HG02678 (cell line): ENCODE measurements at regions not wholly inside any gene's neighbourhood (a gene's known extent, or its start where the extent isn't known, plus 50 kb on each side); places are given as distances from the start of the nearest gene placed in this dataset.
"Not testable (repeated sequence)": the region's sequence is repeated elsewhere in the genome, so short reads cannot be mapped to it uniquely, and the experiment has no call there.

ENCODE experiments used
- ATAC-seq: cut with Tn5 transposase; IDR thresholded peaks from one replicate; pipeline ENCODE4 v1.9.1; 2021; ENCODE audit warnings: mild to moderate bottlenecking, moderate library complexity; ENCODE audit not compliant: unreplicated experiment

DNA sequence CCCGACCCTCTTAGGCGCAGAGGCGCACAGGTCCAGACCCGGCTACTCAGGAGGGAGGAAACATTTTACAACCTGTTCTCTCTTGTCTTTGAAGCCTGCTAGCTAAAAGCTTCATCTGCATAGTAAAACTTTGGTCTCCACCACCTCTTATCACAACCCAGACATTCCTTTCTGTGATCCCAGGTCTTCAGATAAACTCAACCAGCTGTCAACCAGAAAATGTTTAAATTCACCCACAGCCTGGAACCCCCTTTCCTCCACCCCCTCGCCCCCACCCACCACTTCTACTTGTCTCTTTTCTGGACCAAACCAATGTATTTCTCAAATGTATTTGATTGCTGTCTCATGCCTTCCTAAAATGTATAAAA lies 169.1 kb upstream of the PRKX start:
- ATAC-seq = not testable (repeated sequence)

DNA sequence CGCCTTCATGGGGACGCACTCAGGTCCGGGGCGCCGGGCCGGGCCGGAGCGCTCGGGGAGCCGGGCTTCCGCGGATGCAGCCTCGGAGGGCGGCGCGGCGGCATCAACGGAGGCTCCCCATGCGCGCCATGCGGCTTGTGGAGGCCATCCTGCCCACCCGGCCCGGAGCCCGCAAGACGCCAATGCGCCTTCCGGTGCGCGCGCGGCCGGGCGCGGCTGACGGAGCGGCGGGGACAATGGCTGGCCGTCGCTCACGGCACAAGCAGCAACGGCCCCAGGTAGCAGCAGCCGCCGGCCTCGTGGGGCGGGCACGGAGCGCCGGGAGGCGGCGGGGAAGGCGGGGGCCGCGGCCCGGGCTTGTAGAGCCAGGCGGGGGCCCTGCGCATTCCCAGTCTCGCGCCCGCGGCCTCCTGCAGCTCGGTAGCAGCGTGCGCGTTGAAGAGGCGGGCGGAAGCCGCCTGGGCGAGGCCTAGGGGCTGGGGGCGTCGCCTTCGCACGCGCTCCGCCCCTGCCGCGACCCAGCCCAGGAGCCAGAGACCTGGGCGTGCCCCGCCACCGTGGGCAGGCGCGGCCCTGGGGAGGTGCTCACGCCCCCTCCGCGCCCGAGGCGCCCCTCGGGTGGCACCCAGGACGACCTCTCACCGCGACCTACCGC lies 168.6 kb upstream of the PRKX start:
- peak; percentile 98 for ATAC-seq

DNA sequence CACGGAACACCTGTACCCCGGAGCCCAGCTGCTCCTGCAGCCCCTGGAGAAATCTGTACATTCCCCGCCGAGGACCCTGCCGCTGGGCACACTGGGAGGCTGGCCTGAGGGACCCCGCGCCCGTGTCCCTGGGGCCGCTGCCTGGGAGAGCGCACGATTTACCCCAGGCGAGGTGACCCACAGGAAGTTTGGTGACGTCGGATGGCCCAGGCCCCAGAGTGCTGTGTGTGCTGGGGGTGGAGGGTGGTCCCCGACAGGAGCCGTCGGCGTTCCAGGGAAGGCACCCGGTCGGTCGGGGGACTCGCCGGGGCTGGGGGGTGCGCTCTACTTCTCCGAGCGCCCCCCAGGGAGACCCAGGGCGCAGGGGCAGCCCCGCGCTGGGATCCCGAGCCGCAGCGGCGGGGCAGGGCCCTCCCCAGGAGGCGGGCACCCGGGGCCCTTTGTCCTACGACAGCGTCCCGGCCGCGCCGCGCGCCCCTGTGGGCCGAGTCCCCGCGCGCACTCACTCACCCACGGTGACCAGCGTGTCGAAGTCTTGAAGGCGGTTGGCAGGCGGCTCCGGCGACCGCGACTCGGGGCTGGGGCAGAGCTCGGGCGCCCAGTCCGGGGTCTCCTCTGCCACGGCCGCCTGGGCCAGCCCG lies 167.9 kb upstream of the PRKX start:
- ATAC-seq = peak; percentile 34

DNA sequence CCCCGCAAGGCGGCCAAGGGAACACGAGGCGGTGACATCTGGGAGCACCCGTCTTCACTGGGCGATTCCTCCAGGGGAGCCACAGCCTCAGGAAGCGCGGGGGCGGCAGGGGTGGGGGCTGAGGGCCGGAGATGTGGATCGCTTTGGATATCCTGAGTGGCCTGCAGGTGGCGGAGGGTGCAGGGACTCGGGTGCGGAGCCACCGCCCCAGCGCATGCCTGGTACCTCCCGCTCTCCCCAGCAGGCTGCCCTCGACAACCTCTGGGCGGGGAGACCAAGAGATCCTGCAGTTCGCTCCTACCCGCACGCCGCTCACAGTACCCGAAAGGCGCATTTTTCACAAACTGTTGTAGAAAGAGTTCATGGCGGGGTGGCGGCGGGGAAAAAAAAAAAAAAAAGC lies 162.9 kb upstream of the PRKX start:
- not testable (repeated sequence) for ATAC-seq

DNA sequence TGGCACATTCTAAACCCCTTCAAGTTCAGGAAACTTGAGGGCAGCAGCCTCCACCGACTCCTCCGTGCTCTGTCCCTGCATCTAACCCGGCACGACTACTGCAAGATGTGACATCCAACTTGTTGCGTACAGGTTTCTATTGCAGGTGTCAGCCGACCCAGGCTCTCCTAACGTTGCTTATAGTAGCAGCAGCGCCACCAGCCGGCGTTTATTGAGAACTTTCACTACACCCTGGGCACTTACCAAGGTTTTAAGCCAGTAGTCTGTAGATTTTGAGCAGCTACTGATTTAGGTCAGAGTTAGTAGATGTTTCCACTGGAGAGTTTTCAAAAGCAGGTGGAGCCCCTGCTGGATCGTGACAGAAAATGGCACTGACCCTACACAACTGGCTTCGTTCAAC lies 162.2 kb upstream of the PRKX start:
- ATAC-seq = not testable (repeated sequence)

DNA sequence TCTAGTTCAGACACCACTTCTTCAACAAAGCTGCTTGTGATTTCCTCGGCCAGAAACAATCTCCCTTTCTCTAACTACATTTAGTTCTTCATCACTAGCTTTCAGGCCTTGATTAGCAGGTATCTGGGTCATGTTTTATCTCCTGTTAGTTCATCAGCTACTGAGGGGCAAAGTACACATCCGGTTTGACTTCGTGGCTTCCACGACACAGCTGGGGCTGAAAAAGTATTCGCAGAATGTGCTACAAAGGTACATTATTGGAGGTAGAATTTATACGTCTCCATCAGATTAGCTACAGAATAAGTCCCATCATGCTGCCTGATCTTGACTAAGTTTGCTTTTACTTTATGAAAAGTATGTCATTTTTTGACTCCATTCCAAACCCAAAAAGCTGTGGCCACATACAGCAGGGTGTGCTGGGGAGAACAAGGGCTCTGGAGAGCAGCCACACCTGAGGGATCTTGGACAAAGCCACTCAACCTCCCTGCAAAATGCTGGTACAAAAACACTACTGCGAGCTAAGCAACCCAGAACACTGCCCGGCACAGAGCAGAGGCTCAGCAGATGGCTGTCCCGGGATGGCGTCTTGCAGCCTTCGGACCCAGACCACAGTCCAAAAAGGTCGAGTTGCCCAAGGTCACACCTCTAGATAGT lies 158.9 kb upstream of the PRKX start:
- not testable (repeated sequence) for ATAC-seq

DNA sequence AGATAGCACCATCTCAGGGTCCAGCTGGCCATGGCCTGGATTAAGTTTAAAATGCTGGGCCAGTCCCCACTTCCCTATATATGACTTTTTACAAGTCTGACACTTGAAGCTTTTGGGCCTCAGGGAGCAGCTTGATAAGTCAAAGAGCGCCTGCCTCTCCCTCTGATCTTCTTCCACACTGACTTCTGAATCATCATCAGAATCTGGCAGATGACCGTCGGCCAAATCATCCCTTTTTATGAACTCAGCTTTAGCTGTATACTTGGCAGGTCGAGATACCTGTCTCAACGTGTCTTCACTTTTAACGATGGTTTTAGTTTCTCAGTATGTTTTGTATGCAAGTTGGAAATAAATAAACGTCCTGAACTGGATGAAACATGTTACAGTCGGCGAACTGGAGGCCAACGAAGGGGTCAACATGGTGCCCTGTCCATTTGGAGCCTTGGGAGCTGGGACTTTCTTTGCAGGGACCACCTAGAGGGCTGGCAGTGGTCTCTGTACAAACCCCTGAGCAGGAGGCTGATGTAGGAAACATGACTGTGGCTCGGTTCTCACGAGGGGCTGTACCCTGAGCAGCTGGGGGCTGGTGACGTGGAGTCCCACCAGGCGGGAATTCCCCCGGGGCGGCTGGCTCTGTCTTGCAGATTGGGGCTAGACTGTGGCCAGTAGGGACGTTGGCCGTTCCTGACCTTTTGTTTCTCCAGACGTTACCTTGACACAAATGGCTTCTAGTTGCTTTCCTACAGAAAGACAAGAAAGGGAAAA lies 153.8 kb upstream of the PRKX start:
- not testable (repeated sequence) for ATAC-seq

DNA sequence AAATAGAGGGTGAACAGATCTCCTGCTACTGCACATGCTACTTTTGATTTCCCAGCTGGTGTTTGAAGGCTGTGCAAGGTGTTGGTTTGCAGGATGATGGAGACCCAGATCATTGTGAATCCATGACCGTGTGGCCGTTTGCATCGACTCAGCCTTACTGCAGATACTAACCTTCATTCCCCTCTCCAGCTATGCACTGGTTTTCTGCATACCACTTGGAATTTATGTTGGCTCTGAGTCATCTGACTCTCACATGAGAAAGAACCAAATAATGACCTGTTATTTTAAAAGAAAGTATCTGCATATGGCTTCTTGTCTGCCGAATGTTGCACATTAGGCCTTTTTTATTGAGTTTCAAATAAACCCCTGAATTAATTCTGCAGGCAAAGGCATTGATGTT lies 144.9 kb upstream of the PRKX start:
- not testable (repeated sequence) for ATAC-seq

DNA sequence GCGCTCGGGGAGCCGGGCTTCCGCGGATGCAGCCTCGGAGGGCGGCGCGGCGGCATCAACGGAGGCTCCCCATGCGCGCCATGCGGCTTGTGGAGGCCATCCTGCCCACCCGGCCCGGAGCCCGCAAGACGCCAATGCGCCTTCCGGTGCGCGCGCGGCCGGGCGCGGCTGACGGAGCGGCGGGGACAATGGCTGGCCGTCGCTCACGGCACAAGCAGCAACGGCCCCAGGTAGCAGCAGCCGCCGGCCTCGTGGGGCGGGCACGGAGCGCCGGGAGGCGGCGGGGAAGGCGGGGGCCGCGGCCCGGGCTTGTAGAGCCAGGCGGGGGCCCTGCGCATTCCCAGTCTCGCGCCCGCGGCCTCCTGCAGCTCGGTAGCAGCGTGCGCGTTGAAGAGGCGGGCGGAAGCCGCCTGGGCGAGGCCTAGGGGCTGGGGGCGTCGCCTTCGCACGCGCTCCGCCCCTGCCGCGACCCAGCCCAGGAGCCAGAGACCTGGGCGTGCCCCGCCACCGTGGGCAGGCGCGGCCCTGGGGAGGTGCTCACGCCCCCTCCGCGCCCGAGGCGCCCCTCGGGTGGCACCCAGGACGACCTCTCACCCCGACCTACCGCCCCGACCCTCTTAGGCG lies 130.2 kb upstream of the PRKX start:
- ATAC-seq = peak; percentile 94

DNA sequence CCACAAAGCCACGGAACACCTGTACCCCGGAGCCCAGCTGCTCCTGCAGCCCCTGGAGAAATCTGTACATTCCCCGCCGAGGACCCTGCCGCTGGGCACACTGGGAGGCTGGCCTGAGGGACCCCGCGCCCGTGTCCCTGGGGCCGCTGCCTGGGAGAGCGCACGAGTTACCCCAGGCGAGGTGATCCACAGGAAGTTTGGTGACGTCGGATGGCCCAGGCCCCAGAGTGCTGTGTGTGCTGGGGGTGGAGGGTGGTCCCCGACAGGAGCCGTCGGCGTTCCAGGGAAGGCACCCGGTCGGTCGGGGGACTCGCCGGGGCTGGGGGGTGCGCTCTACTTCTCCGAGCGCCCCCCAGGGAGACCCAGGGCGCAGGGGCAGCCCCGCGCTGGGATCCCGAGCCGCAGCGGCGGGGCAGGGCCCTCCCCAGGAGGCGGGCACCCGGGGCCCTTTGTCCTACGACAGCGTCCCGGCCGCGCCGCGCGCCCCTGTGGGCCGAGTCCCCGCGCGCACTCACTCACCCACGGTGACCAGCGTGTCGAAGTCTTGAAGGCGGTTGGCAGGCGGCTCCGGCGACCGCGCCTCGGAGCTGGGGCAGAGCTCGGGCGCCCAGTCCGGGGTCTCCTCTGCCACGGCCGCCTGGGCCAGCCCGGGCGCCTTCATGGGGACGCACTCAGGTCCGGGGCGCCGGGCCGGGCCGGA lies 129.5 kb upstream of the PRKX start:
- peak; percentile 58 for ATAC-seq

DNA sequence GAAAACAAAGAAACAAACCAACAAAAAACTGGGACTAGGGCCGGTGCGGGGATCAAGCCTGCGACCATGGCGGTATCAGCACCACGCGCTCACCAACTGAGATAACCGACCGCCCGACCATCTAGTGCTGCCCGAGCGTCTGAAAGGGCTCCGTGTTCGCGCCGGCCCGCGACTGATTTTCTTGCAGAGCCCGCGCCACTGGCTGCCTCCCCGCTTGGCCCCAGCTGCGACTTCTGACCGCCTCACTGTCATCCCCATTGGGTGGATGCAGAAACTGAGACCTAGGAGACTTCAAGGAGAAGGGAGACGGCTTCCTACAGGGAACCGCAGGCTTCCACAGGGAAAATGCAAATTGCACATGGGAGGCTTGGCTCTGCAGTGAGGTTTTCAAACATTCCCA lies 125.3 kb upstream of the PRKX start:
- not testable (repeated sequence) for ATAC-seq

DNA sequence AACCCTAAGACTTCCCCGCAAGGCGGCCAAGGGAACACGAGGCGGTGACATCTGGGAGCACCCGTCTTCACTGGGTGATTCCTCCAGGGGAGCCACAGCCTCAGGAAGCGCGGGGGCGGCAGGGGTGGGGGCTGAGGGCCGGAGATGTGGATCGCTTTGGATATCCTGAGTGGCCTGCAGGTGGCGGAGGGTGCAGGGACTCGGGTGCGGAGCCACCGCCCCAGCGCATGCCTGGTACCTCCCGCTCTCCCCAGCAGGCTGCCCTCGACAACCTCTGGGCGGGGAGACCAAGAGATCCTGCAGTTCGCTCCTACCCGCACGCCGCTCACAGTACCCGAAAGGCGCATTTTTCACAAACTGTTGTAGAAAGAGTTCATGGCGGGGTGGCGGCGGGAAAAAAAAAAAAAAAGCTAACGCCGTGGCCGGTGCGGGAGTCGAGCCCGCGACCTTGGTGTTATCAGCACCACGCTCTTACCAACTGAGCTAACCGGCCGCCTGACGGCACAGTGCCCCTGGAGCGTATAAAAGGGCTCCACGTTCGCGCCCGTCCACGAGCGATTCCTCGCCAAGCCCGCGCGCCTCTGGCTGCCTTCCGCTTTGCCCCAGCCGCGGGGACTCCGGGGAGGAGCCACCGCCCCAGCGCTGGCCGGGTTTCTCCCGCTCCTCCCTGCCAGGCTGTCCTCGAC lies 124.7 kb upstream of the PRKX start:
- ATAC-seq = not testable (repeated sequence)

DNA sequence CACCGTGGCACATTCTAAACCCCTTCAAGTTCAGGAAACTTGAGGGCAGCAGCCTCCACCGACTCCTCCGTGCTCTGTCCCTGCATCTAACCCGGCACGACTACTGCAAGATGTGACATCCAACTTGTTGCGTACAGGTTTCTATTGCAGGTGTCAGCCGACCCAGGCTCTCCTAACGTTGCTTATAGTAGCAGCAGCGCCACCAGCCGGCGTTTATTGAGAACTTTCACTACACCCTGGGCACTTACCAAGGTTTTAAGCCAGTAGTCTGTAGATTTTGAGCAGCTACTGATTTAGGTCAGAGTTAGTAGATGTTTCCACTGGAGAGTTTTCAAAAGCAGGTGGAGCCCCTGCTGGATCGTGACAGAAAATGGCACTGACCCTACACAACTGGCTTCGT lies 123.8 kb upstream of the PRKX start:
- ATAC-seq = not testable (repeated sequence)

DNA sequence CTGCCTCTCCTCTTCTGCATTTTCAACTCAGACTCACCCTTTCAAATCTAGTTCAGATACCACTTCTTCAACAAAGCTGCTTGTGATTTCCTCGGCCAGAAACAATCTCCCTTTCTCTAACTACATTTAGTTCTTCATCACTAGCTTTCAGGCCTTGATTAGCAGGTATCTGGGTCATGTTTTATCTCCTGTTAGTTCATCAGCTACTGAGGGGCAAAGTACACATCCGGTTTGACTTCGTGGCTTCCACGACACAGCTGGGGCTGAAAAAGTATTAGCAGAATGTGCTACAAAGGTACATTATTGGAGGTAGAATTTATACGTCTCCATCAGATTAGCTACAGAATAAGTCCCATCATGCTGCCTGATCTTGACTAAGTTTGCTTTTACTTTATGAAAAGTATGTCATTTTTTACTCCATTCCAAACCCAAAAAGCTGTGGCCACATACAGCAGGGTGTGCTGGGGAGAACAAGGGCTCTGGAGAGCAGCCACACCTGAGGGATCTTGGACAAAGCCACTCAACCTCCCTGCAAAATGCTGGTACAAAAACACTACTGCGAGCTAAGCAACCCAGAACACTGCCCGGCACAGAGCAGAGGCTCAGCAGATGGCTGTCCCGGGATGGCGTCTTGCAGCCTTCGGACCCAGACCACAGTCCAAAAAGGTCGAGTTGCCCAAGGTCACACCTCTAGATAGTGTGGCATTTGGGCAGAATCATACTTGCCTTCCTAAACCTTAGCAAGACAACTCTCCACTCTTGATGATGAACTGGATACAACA lies 120.5 kb upstream of the PRKX start:
- ATAC-seq = not testable (repeated sequence)

DNA sequence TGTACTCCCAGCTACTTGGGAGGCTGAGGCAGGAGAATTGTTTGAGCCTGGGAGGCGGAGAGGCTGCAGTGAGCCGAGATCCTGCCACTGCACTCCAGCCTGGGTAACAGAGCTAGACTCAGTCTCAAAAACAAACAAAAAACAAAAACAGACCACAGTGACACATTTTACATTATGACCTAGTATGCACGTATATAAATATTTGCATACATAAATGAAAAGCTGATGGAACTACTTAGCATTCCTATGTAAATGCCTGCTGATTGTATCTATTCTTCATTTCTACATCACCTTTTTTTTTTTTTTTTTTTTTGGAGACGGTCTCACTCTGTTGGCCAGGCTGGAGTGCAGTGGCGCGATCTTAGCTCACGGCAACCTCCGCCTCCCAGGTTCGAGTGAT lies 116.6 kb upstream of the PRKX start:
- ATAC-seq = not testable (repeated sequence)

DNA sequence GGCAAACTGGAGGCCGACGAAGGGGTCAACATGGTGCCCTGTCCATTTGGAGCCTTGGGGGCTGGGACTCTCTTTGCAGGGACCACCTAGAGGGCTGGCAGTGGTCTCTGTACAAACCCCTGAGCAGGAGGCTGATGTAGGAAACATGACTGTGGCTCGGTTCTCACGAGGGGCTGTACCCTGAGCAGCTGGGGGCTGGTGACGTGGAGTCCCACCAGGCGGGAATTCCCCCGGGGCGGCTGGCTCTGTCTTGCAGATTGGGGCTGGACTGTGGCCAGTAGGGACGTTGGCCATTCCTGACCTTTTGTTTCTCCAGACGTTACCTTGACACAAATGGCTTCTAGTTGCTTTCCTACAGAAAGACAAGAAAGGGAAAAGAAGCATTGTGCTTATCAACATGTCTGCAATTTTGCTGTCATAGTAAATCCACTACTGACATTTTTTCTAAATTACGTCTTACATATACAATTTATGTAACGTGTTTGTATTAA lies 115.6 kb upstream of the PRKX start:
- ATAC-seq = not testable (repeated sequence)

DNA sequence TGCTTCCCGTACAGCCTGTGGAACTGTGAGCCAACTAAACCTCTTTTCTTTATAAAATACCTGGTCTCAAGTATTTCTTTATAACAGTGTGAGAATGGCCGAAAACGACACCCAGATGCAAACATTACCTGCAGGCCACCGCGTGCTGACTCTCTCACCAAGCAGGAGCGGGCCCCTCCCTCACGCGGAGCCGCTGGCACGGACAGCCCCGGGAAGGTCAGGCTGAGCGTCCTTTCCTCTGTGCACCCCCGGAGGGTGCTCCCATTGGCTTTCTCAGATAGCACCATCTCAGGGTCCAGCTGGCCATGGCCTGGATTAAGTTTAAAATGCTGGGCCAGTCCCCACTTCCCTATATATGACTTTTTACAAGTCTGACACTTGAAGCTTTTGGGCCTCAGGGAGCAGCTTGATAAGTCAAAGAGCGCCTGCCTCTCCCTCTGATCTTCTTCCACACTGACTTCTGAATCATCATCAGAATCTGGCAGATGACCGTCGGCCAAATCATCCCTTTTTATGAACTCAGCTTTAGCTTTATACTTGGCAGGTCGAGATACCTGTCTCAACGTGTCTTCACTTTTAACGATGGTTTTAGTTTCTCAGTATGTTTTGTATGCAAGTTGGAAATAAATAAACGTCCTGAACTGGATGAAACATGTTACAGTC lies 115.1 kb upstream of the PRKX start:
- ATAC-seq = not testable (repeated sequence)

DNA sequence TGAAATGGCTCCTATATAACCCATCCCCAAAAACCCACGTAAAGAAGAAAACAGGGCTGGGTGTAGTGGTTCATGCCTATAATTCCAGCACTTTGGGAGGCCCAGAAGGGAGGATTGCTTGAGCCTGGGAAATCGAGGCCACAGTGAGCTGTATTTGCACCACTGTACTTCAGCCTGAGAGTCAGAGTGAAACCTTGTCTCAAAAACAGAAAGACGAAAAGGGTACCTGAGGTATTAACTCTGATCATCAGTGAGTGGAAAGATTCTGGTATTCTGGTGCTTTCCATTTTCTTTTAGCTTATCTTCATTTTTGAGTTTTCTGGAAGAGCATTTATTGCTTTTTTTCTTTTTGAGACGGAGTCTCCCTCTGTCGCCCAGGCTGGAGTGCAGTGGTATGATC lies 110.6 kb upstream of the PRKX start:
- not testable (repeated sequence) for ATAC-seq
